ENCODE measurements at regions not wholly inside any gene's neighbourhood (a gene's known extent, or its start where the extent isn't known, plus 50 kb on each side); places are given as distances from the start of the nearest gene placed in this dataset.
"Not testable (repeated sequence)": the region's sequence is repeated elsewhere in the genome, so short reads cannot be mapped to it uniquely, and the experiment has no call there.

DNA sequence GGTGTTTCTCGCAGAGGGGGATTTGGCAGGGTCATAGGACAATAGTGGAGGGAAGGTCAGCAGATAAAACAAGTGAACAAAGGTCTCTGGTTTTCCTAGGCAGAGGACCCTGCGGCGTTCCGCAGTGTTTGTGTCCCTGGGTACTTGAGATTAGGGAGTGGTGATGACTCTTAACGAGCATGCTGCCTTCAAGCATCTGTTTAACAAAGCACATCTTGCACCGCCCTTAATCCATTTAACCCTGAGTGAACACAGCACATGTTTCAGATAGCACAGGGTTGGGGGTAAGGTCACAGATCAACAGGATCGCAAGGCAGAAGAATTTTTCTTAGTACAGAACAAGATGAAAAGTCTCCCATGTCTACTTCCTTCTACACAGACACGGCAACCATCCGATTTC lies 75.6 kb upstream of the SOD1 start:
- H3K9me3 ChIP-seq; in situ Hi-C loops (cut with MboI; ENCODE audit: low sequenced_read_pairs); H3K36me3 ChIP-seq (replicated peaks); H3K27me3 ChIP-seq (ENCODE audit: low read depth); H3K4me1 ChIP-seq; H3K4me3 ChIP-seq: not testable (repeated sequence)
- peak in 1 of 2 experiments; percentile 26 for DNase-seq (ENCODE audit: low spot score in 2 of 2)

DNA sequence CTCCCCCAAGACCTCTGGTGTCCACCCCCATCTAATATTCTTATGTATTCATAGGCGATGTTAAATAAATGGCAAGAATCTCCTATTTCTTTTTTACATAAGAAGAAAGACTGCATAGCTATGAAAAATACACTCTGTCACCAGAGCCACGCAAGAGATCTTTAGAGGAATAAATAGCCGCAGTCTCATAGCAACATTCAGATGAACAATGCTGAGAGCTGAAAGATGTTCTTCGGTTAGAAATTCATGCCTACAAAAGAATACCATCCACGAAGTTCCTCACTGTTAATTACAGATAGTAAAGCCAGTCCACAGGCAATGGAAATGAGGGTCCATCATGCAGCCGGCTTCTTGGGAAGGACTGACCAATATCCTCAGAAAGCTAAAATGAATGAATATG lies 76.0 kb upstream of the SOD1 start:
- no peaks in the 10 kb centered on the region for H3K36me3 ChIP-seq (replicated peaks)
- in situ Hi-C loops (cut with MboI; ENCODE audit: low sequenced_read_pairs) = no loop called here
- no peaks in the 10 kb centered on the region for H3K9me3 ChIP-seq
- peaks cover 4% of the 10 kb centered on the region; the same call in 1 of the 2 replicates for H3K4me1 ChIP-seq
- DNase-seq (ENCODE audit: low spot score in 2 of 2) = peak; percentile 15 to 38
- no peaks in the 10 kb centered on the region for H3K27me3 ChIP-seq (ENCODE audit: low read depth)
- H3K4me3 ChIP-seq = no peak overlapping the region

DNA sequence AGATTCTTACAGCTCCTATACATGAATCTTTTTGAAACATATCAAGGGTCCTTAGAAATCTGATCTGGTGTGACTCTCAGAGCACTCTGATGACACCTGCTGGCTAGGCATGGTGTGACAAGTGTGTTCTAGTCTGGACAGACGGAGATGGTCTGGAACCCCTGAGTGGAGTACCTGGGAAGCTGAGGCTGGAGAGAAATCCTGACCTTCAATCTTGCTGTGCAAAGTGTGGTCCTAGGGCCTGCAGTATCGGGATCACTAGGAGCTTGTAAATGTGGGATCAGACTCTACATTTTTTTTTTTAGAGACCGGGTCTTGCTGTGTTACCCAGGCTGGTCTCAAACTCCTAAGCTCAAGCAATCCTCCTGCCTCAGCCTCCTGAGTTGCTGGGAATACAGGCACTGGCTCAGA lies 78.6 kb upstream of the SOD1 start:
- Histone ChIP-seq H3K36me3 (replicated peaks) (no peaks in the 10 kb centered on the region), H3K9me3 (no peaks in the 10 kb centered on the region), H3K27me3 (ENCODE audit: low read depth) (no peaks in the 10 kb centered on the region), H3K4me3 (no peak overlapping the region), H3K4me1 (peaks cover 4% of the 10 kb centered on the region; the same call in 1 of the 2 replicates)
- peak; percentile 73 to 84 for DNase-seq (ENCODE audit: low spot score in 2 of 2)
- in situ Hi-C loops (cut with MboI; ENCODE audit: low sequenced_read_pairs) = no loop called here

DNA sequence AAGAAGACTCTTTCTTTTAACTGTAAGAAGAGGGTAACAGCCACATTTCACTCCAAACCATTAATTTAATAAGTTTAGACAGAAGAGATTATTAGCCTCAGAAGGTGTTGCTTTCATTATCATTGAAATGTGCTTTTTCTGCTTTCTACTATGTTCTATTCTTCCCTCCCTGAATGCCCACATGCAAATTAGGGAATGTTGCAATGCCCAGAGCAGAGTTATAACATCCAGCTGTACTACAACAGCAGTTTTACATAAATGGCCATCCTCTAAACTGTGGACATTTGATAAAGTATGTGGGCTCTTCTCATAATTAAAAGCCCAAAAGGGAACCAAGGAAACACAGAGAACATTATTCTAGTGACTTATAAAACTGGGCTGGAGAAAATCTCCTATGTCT lies 82.2 kb upstream of the SOD1 start:
- DNase-seq (ENCODE audit: low spot score in 2 of 2) = no peak

DNA sequence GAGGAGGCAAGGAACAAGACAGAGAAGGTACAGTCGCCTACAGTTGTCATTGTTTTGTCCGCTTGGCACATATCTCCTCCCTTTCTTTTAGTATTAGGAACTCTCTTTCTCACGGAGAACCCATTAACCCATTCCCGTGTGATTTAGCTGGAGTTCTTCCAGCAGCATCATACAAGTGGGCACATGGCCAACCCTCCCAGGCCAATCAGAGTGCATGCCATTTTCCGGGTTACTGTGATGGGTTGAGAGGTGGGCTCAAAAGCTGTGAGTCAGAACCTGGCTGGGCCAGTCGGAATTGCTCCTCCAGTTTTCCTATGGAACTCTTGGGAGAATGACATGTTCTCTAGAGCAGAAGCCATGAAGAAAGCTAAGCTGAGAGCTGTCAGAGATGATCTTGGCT lies 83.1 kb upstream of the SOD1 start:
- no peaks in the 10 kb centered on the region for H3K27me3 ChIP-seq (ENCODE audit: low read depth)
- H3K4me3 ChIP-seq = no peak overlapping the region
- in situ Hi-C loops (cut with MboI; ENCODE audit: low sequenced_read_pairs) = no loop called here
- DNase-seq (ENCODE audit: low spot score in 2 of 2) = no peak
- no peaks in the 10 kb centered on the region for H3K36me3 ChIP-seq (replicated peaks)
- H3K4me1 ChIP-seq = no peaks in the 10 kb centered on the region
- H3K9me3 ChIP-seq = peaks cover 7% of the 10 kb centered on the region

More for the DNA sequence above, 82.2 kb upstream of the SOD1 start:
- peaks cover 7% of the 10 kb centered on the region for H3K9me3 ChIP-seq
- no peak overlapping the region for H3K4me3 ChIP-seq
- H3K36me3 ChIP-seq (replicated peaks) = no peaks in the 10 kb centered on the region
- H3K4me1 ChIP-seq = no peaks in the 10 kb centered on the region
- no peaks in the 10 kb centered on the region for H3K27me3 ChIP-seq (ENCODE audit: low read depth)
- in situ Hi-C loops (cut with MboI; ENCODE audit: low sequenced_read_pairs) = no loop called here

DNA sequence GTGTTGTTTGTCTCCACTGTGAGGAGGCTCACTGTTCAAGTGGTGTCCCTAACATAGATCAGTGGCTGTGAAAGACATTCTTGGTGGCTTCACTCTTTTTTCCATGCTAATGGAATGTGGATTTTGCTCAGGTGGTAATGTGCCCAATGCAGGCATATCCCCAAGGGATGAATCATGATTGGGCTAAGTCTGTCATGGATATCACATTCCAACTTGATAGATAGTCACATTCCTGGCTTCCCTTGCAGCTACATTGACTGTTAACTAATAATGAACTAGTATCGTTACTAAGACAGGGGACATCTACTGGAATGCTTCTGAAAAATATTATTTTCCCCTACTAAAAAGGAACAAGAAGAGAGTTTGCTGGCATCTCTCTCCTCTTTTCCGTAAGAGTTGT lies 86.3 kb upstream of the SOD1 start:
- Histone ChIP-seq H3K36me3 (replicated peaks) (no peaks in the 10 kb centered on the region), H3K4me3 (no peak overlapping the region), H3K4me1 (peaks cover 4% of the 10 kb centered on the region), H3K27me3 (ENCODE audit: low read depth) (no peaks in the 10 kb centered on the region), H3K9me3 (peaks cover 7% of the 10 kb centered on the region)
- in situ Hi-C loops (cut with MboI; ENCODE audit: low sequenced_read_pairs) = no loop called here
- no peak for DNase-seq (ENCODE audit: low spot score in 2 of 2)

DNA sequence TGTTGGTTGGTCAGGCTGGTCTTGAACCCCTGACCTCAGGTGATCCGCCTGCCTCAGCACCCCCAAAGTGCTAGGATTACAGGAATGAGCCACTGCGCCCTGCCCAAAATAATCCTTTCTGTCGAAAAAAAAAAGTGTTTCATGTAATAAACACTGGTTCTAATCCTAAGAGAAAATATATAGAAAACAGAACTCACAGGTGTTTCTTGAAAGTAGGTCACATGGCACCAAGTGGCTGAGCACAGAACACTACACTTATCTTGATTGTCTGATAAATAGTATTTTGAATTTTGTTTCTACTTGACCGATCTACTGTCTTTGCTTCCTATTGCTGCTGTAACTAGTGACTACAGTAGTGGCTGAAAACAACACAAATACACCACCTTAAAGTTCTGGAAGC lies 87.6 kb upstream of the SOD1 start:
- H3K4me3 ChIP-seq = no peak overlapping the region
- in situ Hi-C loops (cut with MboI; ENCODE audit: low sequenced_read_pairs) = no loop called here
- H3K4me1 ChIP-seq = peaks cover 4% of the 10 kb centered on the region
- no peak for DNase-seq (ENCODE audit: low spot score in 2 of 2)
- H3K27me3 ChIP-seq (ENCODE audit: low read depth) = no peaks in the 10 kb centered on the region
- H3K36me3 ChIP-seq (replicated peaks) = no peaks in the 10 kb centered on the region
- peaks cover 7% of the 10 kb centered on the region for H3K9me3 ChIP-seq

DNA sequence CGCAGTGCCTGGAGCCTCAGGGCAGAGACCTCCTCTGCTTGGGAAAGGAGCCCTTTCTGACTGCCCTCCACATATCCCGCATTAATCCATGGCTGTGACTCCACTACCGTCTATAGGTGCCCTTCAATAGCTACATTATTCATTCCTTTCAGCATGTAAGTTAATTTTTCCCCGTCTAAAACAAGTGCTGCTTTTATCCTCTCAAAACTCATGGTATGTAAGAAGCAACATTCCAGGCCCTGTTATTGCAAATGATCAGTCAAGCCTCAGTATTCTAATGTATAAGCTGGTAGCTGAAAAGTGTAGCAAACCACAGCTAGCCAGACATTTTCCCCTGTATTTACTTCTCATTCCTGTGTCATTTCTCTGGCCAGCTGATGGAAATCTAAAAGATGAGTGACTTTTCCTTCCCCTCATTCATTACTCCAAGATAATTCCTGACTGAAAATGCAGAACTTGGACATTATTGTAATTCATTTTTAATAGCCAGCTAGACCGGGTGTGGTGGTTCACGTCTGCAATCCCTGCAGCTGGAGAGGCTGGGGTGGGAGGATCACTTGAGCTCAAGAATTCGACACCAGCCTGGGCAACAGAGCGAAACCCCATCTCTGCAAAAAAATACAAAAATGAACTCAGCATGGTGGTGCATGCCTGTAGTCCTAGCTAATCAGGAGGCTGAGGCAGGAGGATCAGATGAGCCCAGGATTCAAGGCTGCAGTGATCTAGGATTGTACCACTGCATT lies 88.5 kb upstream of the SOD1 start:
- no peak overlapping the region for H3K4me3 ChIP-seq
- H3K36me3 ChIP-seq (replicated peaks) = no peaks in the 10 kb centered on the region
- no peaks in the 10 kb centered on the region for H3K27me3 ChIP-seq (ENCODE audit: low read depth)
- DNase-seq (ENCODE audit: low spot score in 2 of 2) = peak in 1 of 2 experiments; percentile 29
- H3K9me3 ChIP-seq = peaks cover 7% of the 10 kb centered on the region
- H3K4me1 ChIP-seq = peaks cover 4% of the 10 kb centered on the region
- in situ Hi-C loops (cut with MboI; ENCODE audit: low sequenced_read_pairs) = no loop called here

DNA sequence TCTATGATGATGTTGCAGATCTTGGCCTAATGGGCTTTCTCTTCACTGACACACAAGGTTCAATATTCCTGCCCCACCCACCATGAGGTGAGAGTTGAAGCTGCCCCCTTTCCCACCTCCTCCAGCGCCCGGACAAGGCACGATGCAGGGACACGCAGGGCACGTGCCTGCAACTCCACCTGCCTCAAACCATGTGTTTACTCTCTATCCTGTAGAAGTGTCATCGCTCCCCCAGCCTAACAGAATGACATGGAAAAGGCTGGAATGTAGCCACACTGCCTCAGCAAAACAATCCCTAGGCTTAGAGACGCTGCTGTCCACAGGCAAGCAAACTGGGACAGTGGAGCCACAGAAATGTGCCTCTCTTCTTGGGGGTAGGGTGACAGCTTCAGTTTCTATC lies 92.9 kb upstream of the SOD1 start:
- in situ Hi-C loops (cut with MboI; ENCODE audit: low sequenced_read_pairs) = no loop called here
- H3K9me3 ChIP-seq = no peaks in the 10 kb centered on the region

DNA sequence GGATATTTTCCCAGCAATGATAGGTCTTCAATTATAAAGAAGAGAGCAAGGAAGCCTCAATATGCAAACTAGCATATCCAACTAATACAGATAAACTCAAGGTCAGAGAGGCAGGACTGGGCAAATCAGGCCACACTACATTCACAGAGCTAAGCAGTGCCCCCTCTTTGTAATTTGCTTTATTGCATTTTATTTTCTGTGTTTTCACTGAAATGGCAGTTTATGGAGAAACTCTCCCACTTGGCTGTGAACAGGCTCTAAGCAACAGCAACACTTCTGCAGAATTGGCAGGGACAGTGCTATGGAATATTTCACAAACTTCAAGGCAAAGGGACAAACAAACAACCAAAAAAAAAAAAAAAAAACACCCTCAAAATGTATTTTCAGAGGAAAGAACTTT lies 93.4 kb upstream of the SOD1 start:
- H3K4me1 ChIP-seq = peaks cover 4% of the 10 kb centered on the region
- DNase-seq (ENCODE audit: low spot score in 2 of 2) = no peak
- H3K9me3 ChIP-seq = no peaks in the 10 kb centered on the region
- H3K4me3 ChIP-seq = no peak overlapping the region
- no peaks in the 10 kb centered on the region for H3K27me3 ChIP-seq (ENCODE audit: low read depth)
- no peaks in the 10 kb centered on the region for H3K36me3 ChIP-seq (replicated peaks)
- in situ Hi-C loops (cut with MboI; ENCODE audit: low sequenced_read_pairs) = no loop called here

More for the DNA sequence above, 92.9 kb upstream of the SOD1 start:
- Histone ChIP-seq H3K4me1 (peaks cover 4% of the 10 kb centered on the region), H3K4me3 (no peak overlapping the region), H3K27me3 (ENCODE audit: low read depth) (no peaks in the 10 kb centered on the region), H3K36me3 (replicated peaks) (no peaks in the 10 kb centered on the region)
- DNase-seq (ENCODE audit: low spot score in 2 of 2) = no peak

DNA sequence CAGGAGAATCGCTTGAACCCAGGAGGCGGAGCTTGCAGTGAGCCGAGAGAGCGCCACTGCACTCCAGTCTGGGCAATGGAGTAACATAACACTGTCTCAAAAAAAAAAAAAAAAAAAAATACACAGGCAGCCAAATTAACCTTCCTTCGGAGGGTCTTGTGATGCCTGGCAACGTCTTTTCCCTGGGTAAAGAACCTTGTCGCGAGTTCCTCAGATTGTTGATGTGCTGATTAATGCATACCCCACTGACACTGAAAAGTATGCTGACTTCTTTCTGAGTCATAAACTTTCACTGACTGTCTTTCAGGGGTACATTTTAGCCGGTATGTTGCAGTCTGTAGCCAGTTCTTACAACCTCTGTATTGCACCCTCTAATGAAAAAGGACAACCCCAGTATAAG lies 95.1 kb upstream of the SOD1 start:
- Histone ChIP-seq H3K4me1 (no peaks in the 10 kb centered on the region), H3K27me3 (ENCODE audit: low read depth) (no peaks in the 10 kb centered on the region), H3K36me3 (replicated peaks) (no peaks in the 10 kb centered on the region), H3K9me3 (no peaks in the 10 kb centered on the region), H3K4me3 (no peak overlapping the region)
- in situ Hi-C loops (cut with MboI; ENCODE audit: low sequenced_read_pairs) = no loop called here
- no peak for DNase-seq (ENCODE audit: low spot score in 2 of 2)

DNA sequence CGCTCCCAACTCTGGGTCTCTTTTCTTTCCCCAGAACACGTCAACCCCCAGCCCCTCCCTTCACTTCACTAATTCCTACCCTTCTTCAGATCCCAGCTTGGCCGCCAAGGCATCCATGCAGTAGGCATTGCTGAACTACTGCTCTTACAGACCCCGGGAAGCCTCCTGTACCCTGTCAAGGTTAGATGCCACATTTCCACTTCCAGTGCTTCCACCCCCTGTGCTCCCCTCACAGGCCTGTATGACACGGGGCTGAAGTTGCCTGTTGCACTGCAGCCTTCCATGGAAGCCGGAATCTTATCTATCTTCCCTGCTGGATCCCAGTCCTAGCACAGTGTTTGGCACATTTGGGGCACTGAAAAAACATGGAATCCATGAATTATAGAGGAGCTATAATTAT lies 99.0 kb upstream of the SOD1 start:
- no peaks in the 10 kb centered on the region for H3K4me1 ChIP-seq
- H3K9me3 ChIP-seq = no peaks in the 10 kb centered on the region
- H3K27me3 ChIP-seq (ENCODE audit: low read depth) = no peaks in the 10 kb centered on the region
- H3K36me3 ChIP-seq (replicated peaks) = no peaks in the 10 kb centered on the region
- in situ Hi-C loops (cut with MboI; ENCODE audit: low sequenced_read_pairs) = no loop called here
- no peak for DNase-seq (ENCODE audit: low spot score in 2 of 2)
- H3K4me3 ChIP-seq = no peak overlapping the region

DNA sequence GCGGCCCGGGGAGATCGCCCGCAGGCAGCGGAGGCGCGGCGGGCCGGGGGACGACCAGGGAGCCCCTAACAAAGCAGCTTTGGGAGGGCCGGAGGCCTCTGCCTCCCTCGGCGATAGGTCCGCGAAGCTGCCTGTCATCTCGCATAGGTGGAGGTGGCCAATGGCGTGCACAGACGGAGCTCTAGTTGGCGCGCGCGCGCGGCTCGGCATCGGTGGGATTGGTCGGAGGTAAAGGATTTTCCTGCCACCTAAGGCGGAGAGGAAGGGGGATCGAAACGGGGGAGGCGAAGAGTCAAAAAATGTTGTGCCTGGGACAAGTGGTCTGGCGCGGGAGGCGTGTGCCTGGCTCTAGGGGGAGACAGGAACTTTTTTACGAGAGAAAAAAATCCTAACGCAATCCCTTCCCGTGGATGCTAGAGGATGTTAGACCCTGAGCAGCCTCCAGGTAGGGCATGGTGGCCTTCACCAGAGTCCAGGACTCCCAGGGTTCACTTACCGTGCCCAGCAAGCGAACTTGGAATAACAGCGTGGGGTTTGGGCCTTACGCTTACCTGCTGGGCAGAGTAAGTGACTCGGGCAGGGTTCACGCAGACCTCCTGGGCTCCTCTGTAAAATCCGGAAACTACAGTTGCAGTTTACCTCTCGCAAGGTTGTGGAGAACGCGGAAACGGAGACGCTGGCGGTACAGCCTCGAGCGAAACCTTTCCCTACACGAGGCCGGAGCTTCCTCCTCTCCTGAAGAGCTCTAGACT lies 99.9 kb upstream of the SOD1 start:
- no peaks in the 10 kb centered on the region for H3K27me3 ChIP-seq (ENCODE audit: low read depth)
- H3K4me3 ChIP-seq = no peak overlapping the region
- in situ Hi-C loops (cut with MboI; ENCODE audit: low sequenced_read_pairs) = no loop called here
- H3K36me3 ChIP-seq (replicated peaks) = no peaks in the 10 kb centered on the region
- DNase-seq (ENCODE audit: low spot score in 2 of 2) = no peak
- peaks cover 3% of the 10 kb centered on the region; the same call in 1 of the 2 replicates for H3K4me1 ChIP-seq
- H3K9me3 ChIP-seq = no peaks in the 10 kb centered on the region

DNA sequence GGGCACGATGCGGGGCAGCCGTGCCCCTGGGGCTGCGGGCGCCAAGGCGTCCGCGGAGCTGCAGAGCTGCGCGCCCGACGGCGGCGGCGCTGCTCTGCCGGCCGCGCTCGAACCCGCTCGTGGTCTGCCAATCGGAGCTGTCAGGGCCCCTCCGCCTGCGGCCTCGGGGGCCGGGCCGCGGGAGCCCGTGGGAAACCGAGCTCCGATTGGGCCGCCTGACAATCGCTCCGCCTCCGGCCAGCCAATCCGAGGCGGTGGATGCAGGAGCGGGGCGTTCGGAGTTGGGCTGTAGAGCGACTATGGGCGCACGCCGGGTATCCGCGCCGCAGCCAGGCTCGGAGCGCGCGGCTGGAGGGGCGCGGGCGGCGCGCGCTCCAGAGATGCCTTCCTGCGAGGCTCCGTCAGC lies 100.5 kb upstream of the SOD1 start:
- no peaks in the 10 kb centered on the region for H3K36me3 ChIP-seq (replicated peaks)
- H3K9me3 ChIP-seq = no peaks in the 10 kb centered on the region
- peaks cover 3% of the 10 kb centered on the region; the same call in 1 of the 2 replicates for H3K4me1 ChIP-seq
- no peak overlapping the region for H3K4me3 ChIP-seq
- H3K27me3 ChIP-seq (ENCODE audit: low read depth) = no peaks in the 10 kb centered on the region
- in situ Hi-C loops (cut with MboI; ENCODE audit: low sequenced_read_pairs) = no loop called here
- no peak for DNase-seq (ENCODE audit: low spot score in 2 of 2)
